OCI-LY1 (cell line): ENCODE measurements at regions not wholly inside any gene's neighbourhood (a gene's known extent, or its start where the extent isn't known, plus 50 kb on each side); places are given as distances from the start of the nearest gene placed in this dataset.

Experiments
- CTCF ChIP-seq: fragments of 200-600 bp; sonication (generic), shearing (Covaris generic); IDR thresholded peaks from 2 replicates; pipeline ENCODE4 v1.5.1; 2017; ENCODE audit warnings: mild to moderate bottlenecking, antibody characterized with exemption, low read length, moderate library complexity, mixed read lengths
- EZH2 ChIP-seq: fragments of 200-600 bp; sonication (generic), shearing (Covaris generic); IDR thresholded peaks from 2 replicates; pipeline ENCODE4 v1.8.0; 2017; ENCODE audit warnings: borderline replicate concordance, mixed run types, mild to moderate bottlenecking, antibody characterized with exemption, low read length, moderate library complexity, mixed read lengths

- TF ChIP-seq CTCF (no peak), EZH2 (no peak)
These were observed 827.7 kb upstream of the PCDH9 start for GRCh38 chr13:68057836-68058235.
